ENCODE measurements at regions not wholly inside any gene's neighbourhood (a gene's known extent, or its start where the extent isn't known, plus 50 kb on each side); places are given as distances from the start of the nearest gene placed in this dataset.

DNA sequence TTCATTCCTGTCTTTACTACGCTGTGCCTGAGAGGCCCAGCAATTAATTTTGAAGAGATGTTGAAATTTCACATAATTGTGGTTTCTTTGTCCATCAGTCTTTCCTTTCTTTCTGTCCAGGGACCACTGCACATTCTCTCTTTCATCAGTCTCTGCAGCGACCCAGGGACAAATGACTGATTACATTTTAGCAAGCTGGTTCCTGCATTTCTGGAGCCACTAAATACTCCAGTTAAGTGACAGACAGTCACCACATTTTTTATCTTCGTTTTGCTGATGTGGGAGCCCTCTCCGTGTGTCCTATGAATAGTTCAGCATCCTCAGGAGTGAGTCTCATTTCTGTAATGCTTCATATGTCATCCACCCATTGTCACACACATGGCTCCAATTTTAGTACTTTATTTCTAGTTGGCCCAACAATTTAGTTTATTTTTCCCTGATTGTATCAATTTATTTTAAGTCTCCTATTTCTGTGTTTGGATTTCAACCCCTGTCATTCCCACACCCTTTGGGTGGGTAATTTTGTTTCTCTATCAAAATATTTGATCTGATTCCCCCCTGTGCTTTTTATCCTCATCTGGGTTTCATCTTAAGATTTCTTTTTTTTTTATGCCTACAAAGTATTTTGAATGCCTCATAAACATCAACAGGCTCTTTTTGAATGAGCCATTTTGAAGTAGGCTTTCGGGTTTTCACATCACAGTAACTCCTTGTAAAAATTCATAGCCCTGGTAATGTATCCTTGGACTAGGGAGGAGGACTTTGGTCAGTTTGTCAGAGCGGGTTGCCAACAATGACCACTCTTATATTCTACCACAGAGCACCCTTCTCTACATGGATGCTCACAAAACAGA, 1196.5 kb downstream of the GALC start:
- TF ChIP-seq RBBP5 (conservative IDR thresholded peaks at IDR 0.05) (no peak), JUNB (IDR thresholded peaks at IDR 0.05) (no peak), BMI1 (IDR thresholded peaks at IDR 0.05; ENCODE audit: borderline replicate concordance) (no peak), JUND (IDR thresholded peaks at IDR 0.05; ENCODE audit: low read depth, low read length) (no peak), ZNF274 (IDR thresholded peaks at IDR 0.05; ENCODE audit: insufficient read depth, insufficient read length) (no peak), SP1 (IDR thresholded peaks at IDR 0.05; ENCODE audit: low read depth, low read length) (no peak), CREM (IDR thresholded peaks at IDR 0.05; ENCODE audit: low read depth) (no peak), MXI1 (IDR thresholded peaks at IDR 0.05; ENCODE audit: low read depth, low read length) (no peak), POLR2A (IDR thresholded peaks at IDR 0.05; ENCODE audit: low read depth, low read length) (no peak), FOXK2 (IDR thresholded peaks at IDR 0.05) (no peak)
- TF ChIP-seq, protein P1, sequence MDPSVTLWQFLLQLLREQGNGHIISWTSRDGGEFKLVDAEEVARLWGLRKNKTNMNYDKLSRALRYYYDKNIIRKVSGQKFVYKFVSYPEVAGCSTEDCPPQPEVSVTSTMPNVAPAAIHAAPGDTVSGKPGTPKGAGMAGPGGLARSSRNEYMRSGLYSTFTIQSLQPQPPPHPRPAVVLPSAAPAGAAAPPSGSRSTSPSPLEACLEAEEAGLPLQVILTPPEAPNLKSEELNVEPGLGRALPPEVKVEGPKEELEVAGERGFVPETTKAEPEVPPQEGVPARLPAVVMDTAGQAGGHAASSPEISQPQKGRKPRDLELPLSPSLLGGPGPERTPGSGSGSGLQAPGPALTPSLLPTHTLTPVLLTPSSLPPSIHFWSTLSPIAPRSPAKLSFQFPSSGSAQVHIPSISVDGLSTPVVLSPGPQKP (IDR thresholded peaks at IDR 0.05; ENCODE audit: low read depth, low read length): no peak
- TF ChIP-seq, protein P2, sequence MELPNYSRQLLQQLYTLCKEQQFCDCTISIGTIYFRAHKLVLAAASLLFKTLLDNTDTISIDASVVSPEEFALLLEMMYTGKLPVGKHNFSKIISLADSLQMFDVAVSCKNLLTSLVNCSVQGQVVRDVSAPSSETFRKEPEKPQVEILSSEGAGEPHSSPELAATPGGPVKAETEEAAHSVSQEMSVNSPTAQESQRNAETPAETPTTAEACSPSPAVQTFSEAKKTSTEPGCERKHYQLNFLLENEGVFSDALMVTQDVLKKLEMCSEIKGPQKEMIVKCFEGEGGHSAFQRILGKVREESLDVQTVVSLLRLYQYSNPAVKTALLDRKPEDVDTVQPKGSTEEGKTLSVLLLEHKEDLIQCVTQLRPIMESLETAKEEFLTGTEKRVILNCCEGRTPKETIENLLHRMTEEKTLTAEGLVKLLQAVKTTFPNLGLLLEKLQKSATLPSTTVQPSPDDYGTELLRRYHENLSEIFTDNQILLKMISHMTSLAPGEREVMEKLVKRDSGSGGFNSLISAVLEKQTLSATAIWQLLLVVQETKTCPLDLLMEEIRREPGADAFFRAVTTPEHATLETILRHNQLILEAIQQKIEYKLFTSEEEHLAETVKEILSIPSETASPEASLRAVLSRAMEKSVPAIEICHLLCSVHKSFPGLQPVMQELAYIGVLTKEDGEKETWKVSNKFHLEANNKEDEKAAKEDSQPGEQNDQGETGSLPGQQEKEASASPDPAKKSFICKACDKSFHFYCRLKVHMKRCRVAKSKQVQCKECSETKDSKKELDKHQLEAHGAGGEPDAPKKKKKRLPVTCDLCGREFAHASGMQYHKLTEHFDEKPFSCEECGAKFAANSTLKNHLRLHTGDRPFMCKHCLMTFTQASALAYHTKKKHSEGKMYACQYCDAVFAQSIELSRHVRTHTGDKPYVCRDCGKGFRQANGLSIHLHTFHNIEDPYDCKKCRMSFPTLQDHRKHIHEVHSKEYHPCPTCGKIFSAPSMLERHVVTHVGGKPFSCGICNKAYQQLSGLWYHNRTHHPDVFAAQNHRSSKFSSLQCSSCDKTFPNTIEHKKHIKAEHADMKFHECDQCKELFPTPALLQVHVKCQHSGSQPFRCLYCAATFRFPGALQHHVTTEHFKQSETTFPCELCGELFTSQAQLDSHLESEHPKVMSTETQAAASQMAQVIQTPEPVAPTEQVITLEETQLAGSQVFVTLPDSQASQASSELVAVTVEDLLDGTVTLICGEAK (IDR thresholded peaks at IDR 0.05; ENCODE audit: borderline replicate concordance): no peak
- TF ChIP-seq, protein P3, sequence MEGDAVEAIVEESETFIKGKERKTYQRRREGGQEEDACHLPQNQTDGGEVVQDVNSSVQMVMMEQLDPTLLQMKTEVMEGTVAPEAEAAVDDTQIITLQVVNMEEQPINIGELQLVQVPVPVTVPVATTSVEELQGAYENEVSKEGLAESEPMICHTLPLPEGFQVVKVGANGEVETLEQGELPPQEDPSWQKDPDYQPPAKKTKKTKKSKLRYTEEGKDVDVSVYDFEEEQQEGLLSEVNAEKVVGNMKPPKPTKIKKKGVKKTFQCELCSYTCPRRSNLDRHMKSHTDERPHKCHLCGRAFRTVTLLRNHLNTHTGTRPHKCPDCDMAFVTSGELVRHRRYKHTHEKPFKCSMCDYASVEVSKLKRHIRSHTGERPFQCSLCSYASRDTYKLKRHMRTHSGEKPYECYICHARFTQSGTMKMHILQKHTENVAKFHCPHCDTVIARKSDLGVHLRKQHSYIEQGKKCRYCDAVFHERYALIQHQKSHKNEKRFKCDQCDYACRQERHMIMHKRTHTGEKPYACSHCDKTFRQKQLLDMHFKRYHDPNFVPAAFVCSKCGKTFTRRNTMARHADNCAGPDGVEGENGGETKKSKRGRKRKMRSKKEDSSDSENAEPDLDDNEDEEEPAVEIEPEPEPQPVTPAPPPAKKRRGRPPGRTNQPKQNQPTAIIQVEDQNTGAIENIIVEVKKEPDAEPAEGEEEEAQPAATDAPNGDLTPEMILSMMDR (IDR thresholded peaks at IDR 0.05 in 2 of 3, conservative IDR thresholded peaks at IDR 0.05 in 1 of 3; ENCODE audit: control insufficient read depth in 2 of 3, extremely low read depth in 1 of 3, insufficient read depth in 1 of 3, low read depth in 3 of 3, low read length in 3 of 3): no peak
